ENCODE measurements at regions not wholly inside any gene's neighbourhood (a gene's known extent, or its start where the extent isn't known, plus 50 kb on each side); places are given as distances from the start of the nearest gene placed in this dataset.

- no peak for TF ChIP-seq RAD21 (IDR thresholded peaks at IDR 0.05; ENCODE audit: low read length)
- TF ChIP-seq, protein P1, sequence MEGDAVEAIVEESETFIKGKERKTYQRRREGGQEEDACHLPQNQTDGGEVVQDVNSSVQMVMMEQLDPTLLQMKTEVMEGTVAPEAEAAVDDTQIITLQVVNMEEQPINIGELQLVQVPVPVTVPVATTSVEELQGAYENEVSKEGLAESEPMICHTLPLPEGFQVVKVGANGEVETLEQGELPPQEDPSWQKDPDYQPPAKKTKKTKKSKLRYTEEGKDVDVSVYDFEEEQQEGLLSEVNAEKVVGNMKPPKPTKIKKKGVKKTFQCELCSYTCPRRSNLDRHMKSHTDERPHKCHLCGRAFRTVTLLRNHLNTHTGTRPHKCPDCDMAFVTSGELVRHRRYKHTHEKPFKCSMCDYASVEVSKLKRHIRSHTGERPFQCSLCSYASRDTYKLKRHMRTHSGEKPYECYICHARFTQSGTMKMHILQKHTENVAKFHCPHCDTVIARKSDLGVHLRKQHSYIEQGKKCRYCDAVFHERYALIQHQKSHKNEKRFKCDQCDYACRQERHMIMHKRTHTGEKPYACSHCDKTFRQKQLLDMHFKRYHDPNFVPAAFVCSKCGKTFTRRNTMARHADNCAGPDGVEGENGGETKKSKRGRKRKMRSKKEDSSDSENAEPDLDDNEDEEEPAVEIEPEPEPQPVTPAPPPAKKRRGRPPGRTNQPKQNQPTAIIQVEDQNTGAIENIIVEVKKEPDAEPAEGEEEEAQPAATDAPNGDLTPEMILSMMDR (IDR thresholded peaks at IDR 0.05), result no peak
Observed at GRCh38 chr2:66173645-66174044, 261.3 kb upstream of the MEIS1 start.
